ENCODE measurements at regions not wholly inside any gene's neighbourhood (a gene's known extent, or its start where the extent isn't known, plus 50 kb on each side); places are given as distances from the start of the nearest gene placed in this dataset.

- Histone ChIP-seq H3K9me3 (ENCODE audit: control insufficient read depth in 1 of 2, low read length in 2 of 2) (no peaks in the 10 kb centered on the region), H3K36me3 (ENCODE audit: insufficient read depth, low read length) (no peaks in the 10 kb centered on the region), H3K27me3 (ENCODE audit: insufficient read depth, low read length) (peaks cover 4% of the 10 kb centered on the region), H3K4me1 (ENCODE audit: insufficient read depth, low read length) (no peaks in the 10 kb centered on the region), H3K27ac (ENCODE audit: low read depth, low read length) (no peak overlapping the region), H3K4me3 (ENCODE audit: low read length in 2 of 2) (no peak overlapping the region)
- Mint-ChIP-seq H3K27ac (no peak overlapping the region), H3K27me3 (peaks cover 13 to 19% of the 10 kb centered on the region in 2 donors), H3K4me3 (no peak overlapping the region), H3K36me3 (no peaks in the 10 kb centered on the region), H3K9me3 (peaks cover 0 to 2% (median 0%) of the 10 kb centered on the region in 8 donors), H3K4me1 (no peaks in the 10 kb centered on the region)
- DNase-seq = no peak
- intact Hi-C loops (cut with micrococcal nuclease) = no loop called here
- ChIA-PET POLR2A (ENCODE audit: partially characterized antibody) (no interaction called here), CTCF (ENCODE audit: partially characterized antibody) (interaction anchor here (1.2 kb wide), 1 partner anchor 16 kb away, joined by 4 read pairs; no protein-coding TSS in a partner anchor)
Measured at GRCh38 chr1:198072177-198072576, 84.6 kb upstream of the NEK7 start.

GRCh38 chr1:198075296-198075695 is 81.5 kb upstream of the NEK7 start:
- no peaks in the 10 kb centered on the region for H3K36me3 ChIP-seq (ENCODE audit: insufficient read depth, low read length)
- Mint-ChIP-seq H3K36me3 (no peaks in the 10 kb centered on the region), H3K9me3 (peaks cover 3 to 6% (median 4%) of the 10 kb centered on the region in 8 donors), H3K27ac (no peak overlapping the region), H3K4me3 (no peak overlapping the region), H3K27me3 (peaks cover 17 to 23% of the 10 kb centered on the region in 2 donors), H3K4me1 (no peaks in the 10 kb centered on the region)
- CTCF ChIA-PET (ENCODE audit: partially characterized antibody) = interaction anchor here (0.8 kb wide), 1 partner anchor 13 kb away, joined by 4 read pairs; no protein-coding TSS in a partner anchor
- intact Hi-C loops (cut with micrococcal nuclease) = no loop called here
- POLR2A ChIA-PET (ENCODE audit: partially characterized antibody) = no interaction called here
- H3K27me3 ChIP-seq (ENCODE audit: insufficient read depth, low read length) = peaks cover 4% of the 10 kb centered on the region
- no peak overlapping the region for H3K4me3 ChIP-seq (ENCODE audit: low read length in 2 of 2)
- no peak overlapping the region for H3K27ac ChIP-seq (ENCODE audit: low read depth, low read length)
- DNase-seq = no peak
- H3K9me3 ChIP-seq (ENCODE audit: control insufficient read depth in 1 of 2, low read length in 2 of 2) = no peaks in the 10 kb centered on the region
- H3K4me1 ChIP-seq (ENCODE audit: insufficient read depth, low read length) = no peaks in the 10 kb centered on the region

GRCh38 chr1:198079432-198079951 is 77.3 kb upstream of the NEK7 start:
- ChIA-PET CTCF (ENCODE audit: partially characterized antibody) (interaction anchor here (0.8 to 1.0 kb wide), 2 partner anchors 9 to 34 kb away, joined by 3 to 4 read pairs; no protein-coding TSS in a partner anchor), POLR2A (ENCODE audit: partially characterized antibody) (no interaction called here)
- intact Hi-C loops (cut with micrococcal nuclease) = no loop called here
- Histone ChIP-seq H3K4me1 (ENCODE audit: insufficient read depth, low read length) (no peaks in the 10 kb centered on the region), H3K27me3 (ENCODE audit: insufficient read depth, low read length) (no peaks in the 10 kb centered on the region), H3K4me3 (ENCODE audit: low read length in 2 of 2) (no peak overlapping the region), H3K27ac (ENCODE audit: low read depth, low read length) (no peak overlapping the region), H3K9me3 (ENCODE audit: control insufficient read depth in 1 of 2, low read length in 2 of 2) (no peaks in the 10 kb centered on the region), H3K36me3 (ENCODE audit: insufficient read depth, low read length) (no peaks in the 10 kb centered on the region)
- Mint-ChIP-seq H3K27me3 (peaks cover 13 to 17% of the 10 kb centered on the region in 2 donors), H3K4me3 (no peak overlapping the region), H3K4me1 (no peaks in the 10 kb centered on the region), H3K27ac (no peak overlapping the region), H3K9me3 (peaks cover 3 to 7% (median 4%) of the 10 kb centered on the region in 8 donors), H3K36me3 (no peaks in the 10 kb centered on the region)
- no peak for DNase-seq

- intact Hi-C loops (cut with micrococcal nuclease) = loop anchor here (10.0 kb wide), 2 partner anchors 468 to 602 kb away; no protein-coding TSS in a partner anchor
- Histone ChIP-seq H3K9me3 (ENCODE audit: control insufficient read depth in 1 of 2, low read length in 2 of 2) (no peaks in the 10 kb centered on the region), H3K27me3 (ENCODE audit: insufficient read depth, low read length) (no peaks in the 10 kb centered on the region), H3K4me3 (ENCODE audit: low read length in 2 of 2) (no peak overlapping the region), H3K27ac (ENCODE audit: low read depth, low read length) (no peak overlapping the region), H3K36me3 (ENCODE audit: insufficient read depth, low read length) (no peaks in the 10 kb centered on the region), H3K4me1 (ENCODE audit: insufficient read depth, low read length) (no peaks in the 10 kb centered on the region)
- POLR2A ChIA-PET (ENCODE audit: partially characterized antibody) = no interaction called here
- no peak overlapping the region for H3K4me3 Mint-ChIP-seq
- no peak for DNase-seq
- H3K4me1 Mint-ChIP-seq = peaks cover 0 to 1% (median 0%) of the 10 kb centered on the region in 4 donors
- no peak overlapping the region for H3K27ac Mint-ChIP-seq
- peaks cover 9 to 11% of the 10 kb centered on the region in 2 donors for H3K27me3 Mint-ChIP-seq
- CTCF ChIA-PET (ENCODE audit: partially characterized antibody) = no interaction called here
- peaks cover 3 to 5% (median 4%) of the 10 kb centered on the region in 8 donors for H3K9me3 Mint-ChIP-seq
- H3K36me3 Mint-ChIP-seq = no peaks in the 10 kb centered on the region
Measured at GRCh38 chr1:198082576-198082975, 74.2 kb upstream of the NEK7 start.

GRCh38 chr1:198083549-198083948 is 73.2 kb upstream of the NEK7 start:
- Mint-ChIP-seq H3K27me3 (peaks cover 8 to 11% of the 10 kb centered on the region in 2 donors), H3K27ac (no peak overlapping the region), H3K9me3 (peaks cover under 1 to 2% (median 1%) of the 10 kb centered on the region in 8 donors), H3K4me3 (no peak overlapping the region), H3K4me1 (peaks cover 0 to 2% (median under 1%) of the 10 kb centered on the region in 4 donors), H3K36me3 (no peaks in the 10 kb centered on the region)
- H3K9me3 ChIP-seq (ENCODE audit: control insufficient read depth in 1 of 2, low read length in 2 of 2) = no peaks in the 10 kb centered on the region
- no peaks in the 10 kb centered on the region for H3K27me3 ChIP-seq (ENCODE audit: insufficient read depth, low read length)
- H3K4me3 ChIP-seq (ENCODE audit: low read length in 2 of 2) = no peak overlapping the region
- ChIA-PET POLR2A (ENCODE audit: partially characterized antibody) (no interaction called here), CTCF (ENCODE audit: partially characterized antibody) (no interaction called here)
- H3K27ac ChIP-seq (ENCODE audit: low read depth, low read length) = no peak overlapping the region
- H3K4me1 ChIP-seq (ENCODE audit: insufficient read depth, low read length) = no peaks in the 10 kb centered on the region
- DNase-seq = no peak
- no peaks in the 10 kb centered on the region for H3K36me3 ChIP-seq (ENCODE audit: insufficient read depth, low read length)
- intact Hi-C loops (cut with micrococcal nuclease) = loop anchor here (10.0 kb wide), 2 partner anchors 469 to 601 kb away; no protein-coding TSS in a partner anchor

DNA sequence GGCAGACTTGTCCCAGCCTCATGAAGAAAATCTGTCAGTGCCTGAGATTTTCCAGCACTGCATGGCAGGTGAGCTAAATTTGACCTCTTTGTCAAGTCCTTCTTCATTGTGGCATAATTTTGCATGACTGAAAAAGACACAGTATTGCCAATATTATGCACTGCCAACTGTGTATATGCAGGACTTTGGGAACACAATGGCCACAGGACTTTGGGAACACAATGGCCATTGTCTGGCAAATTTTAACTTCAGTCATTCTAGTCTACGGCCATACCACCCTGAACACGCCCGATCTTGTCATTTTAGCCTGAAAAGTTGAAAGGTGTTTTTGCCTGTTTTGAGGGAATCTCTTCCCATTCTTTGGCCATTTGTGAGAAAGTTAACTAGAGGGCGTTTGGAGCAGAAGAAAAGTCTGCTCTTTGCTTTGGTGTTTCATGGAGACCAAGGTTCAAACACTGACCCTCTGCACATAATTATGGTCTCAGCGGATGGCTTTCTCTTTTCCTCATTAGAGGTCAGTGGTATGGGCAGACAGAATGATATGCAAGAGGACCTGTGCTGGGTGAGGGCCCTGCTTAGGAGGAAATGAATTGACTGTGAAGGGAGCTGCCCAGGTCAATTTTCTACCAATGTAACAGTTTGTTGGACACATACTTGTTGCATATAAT is 72.4 kb upstream of the NEK7 start:
- no peaks in the 10 kb centered on the region for H3K36me3 Mint-ChIP-seq
- CTCF ChIA-PET (ENCODE audit: partially characterized antibody) = no interaction called here
- intact Hi-C loops (cut with micrococcal nuclease) = loop anchor here (10.0 kb wide), 2 partner anchors 470 to 600 kb away; no protein-coding TSS in a partner anchor
- H3K27me3 ChIP-seq (ENCODE audit: insufficient read depth, low read length) = no peaks in the 10 kb centered on the region
- H3K4me1 ChIP-seq (ENCODE audit: insufficient read depth, low read length) = no peaks in the 10 kb centered on the region
- POLR2A ChIA-PET (ENCODE audit: partially characterized antibody) = no interaction called here
- peaks cover 0 to 2% (median 0%) of the 10 kb centered on the region in 8 donors for H3K9me3 Mint-ChIP-seq
- no peaks in the 10 kb centered on the region for H3K36me3 ChIP-seq (ENCODE audit: insufficient read depth, low read length)
- H3K27ac Mint-ChIP-seq = no peak overlapping the region
- no peak overlapping the region for H3K4me3 ChIP-seq (ENCODE audit: low read length in 2 of 2)
- H3K27ac ChIP-seq (ENCODE audit: low read depth, low read length) = no peak overlapping the region
- H3K4me1 Mint-ChIP-seq = peaks cover 0 to 2% (median under 1%) of the 10 kb centered on the region in 4 donors
- H3K4me3 Mint-ChIP-seq = no peak overlapping the region
- DNase-seq = no peak
- H3K9me3 ChIP-seq (ENCODE audit: control insufficient read depth in 1 of 2, low read length in 2 of 2) = no peaks in the 10 kb centered on the region
- H3K27me3 Mint-ChIP-seq = peaks cover 5 to 11% of the 10 kb centered on the region in 2 donors

DNA sequence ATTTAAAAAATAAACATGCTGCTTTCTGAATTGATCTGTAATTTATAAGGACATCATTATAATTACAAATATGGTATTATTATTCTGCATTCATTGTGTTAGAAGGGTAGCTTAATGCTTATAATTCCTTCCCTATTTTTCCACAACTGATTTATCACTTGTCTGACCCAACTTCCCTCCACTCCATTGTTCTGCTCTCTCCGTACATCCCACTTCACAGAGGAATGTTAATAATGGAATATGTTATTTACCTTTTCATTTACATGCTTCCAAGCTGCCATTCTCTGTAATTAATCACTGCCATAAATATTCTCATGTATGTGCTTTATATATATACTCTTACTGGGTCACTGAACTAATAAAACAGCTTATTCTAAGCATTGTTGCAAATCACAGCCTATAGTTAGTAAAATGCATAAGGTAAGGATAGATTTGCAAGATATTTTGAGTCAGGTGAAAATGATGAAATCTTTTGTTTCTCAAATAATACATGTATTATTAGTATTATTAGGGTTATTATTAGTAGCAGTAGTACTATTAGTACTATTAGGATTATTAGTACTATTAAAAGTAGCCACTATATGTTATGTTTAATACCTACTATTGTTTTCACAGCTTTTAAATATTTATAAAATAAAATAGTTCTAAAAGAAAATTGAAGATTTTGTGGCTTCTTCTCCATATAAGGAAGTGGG is 70.6 kb upstream of the NEK7 start:
- H3K4me3 Mint-ChIP-seq = no peak overlapping the region
- DNase-seq = no peak
- CTCF ChIA-PET (ENCODE audit: partially characterized antibody) = interaction anchor here (0.9 to 4.6 kb wide), 6 partner anchors 55 to 567 kb away, joined by 3 to 32 read pairs (median 4); partner anchors contain the start of gene NEK7
- peaks cover 5% of the 10 kb centered on the region in 2 donors for H3K27me3 Mint-ChIP-seq
- no peaks in the 10 kb centered on the region for H3K9me3 Mint-ChIP-seq
- no peaks in the 10 kb centered on the region for H3K4me1 ChIP-seq (ENCODE audit: insufficient read depth, low read length)
- H3K27me3 ChIP-seq (ENCODE audit: insufficient read depth, low read length) = no peaks in the 10 kb centered on the region
- POLR2A ChIA-PET (ENCODE audit: partially characterized antibody) = interaction anchor here (0.7 kb wide), 1 partner anchor 71 kb away, joined by 3 read pairs; the partner anchor contains the start of gene NEK7
- H3K4me3 ChIP-seq (ENCODE audit: low read length in 2 of 2) = no peak overlapping the region
- intact Hi-C loops (cut with micrococcal nuclease) = loop anchor here (5.0 to 10.0 kb wide), 3 partner anchors 71 to 599 kb away; partner anchors contain the start of gene NEK7
- no peak overlapping the region for H3K27ac Mint-ChIP-seq
- peaks cover 0 to 2% (median under 1%) of the 10 kb centered on the region in 4 donors for H3K4me1 Mint-ChIP-seq
- no peaks in the 10 kb centered on the region for H3K9me3 ChIP-seq (ENCODE audit: control insufficient read depth in 1 of 2, low read length in 2 of 2)
- H3K36me3 Mint-ChIP-seq = no peaks in the 10 kb centered on the region
- H3K36me3 ChIP-seq (ENCODE audit: insufficient read depth, low read length) = no peaks in the 10 kb centered on the region
- no peak overlapping the region for H3K27ac ChIP-seq (ENCODE audit: low read depth, low read length)

All from CD4-positive, alpha-beta memory T cell (primary cell).